Activated CD4-positive, CD25-positive, alpha-beta regulatory T cell (primary cell): ENCODE measurements at regions not wholly inside any gene's neighbourhood (a gene's known extent, or its start where the extent isn't known, plus 50 kb on each side); places are given as distances from the start of the nearest gene placed in this dataset.
"Not testable (repeated sequence)": the region's sequence is repeated elsewhere in the genome, so short reads cannot be mapped to it uniquely, and the experiment has no call there.

Experiments
- DNase-seq, 4 experiments: peaks; one replicate each; lab custom pipeline; 2025; lab: John Stamatoyannopoulos, UW

DNA sequence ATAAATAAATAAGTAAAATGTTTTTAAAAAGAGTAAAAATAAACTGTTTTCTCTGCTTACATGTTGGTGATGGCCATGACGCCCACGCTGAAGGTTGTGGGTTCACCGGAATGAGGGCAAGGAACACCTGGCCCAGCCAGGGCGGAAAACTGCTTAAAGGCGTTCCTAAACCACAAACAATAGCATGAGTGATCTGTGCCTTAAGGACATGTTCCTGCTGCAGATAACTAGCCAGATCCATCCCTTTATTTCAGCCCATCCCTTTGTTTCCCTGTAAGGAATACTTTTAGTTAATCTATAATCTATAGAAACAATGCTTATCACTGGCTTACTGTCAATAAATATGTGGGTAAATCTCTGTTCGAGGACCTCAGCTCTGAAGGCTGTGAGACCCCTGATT is 63.3 kb upstream of the CEP78 start:
- DNase-seq: not testable (repeated sequence)

DNA sequence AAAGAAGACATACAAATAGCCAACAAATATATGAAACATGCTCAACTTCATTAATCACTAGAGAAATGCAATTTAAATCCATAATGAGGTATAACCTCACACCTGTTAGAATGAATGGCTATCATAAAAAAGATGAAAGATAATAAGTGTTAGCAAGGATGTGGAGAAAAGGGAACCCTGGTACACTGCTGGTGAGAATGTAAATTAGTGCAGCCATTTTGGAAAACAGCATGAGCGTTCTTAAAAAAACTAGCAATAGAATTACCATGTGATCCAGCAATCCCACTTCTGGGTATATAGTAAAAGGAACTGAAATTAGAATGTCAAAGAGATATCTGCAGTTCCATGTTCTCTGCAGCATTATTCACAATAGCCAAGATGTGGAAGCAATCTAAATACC is 64.2 kb upstream of the CEP78 start:
- no peak for DNase-seq

DNA sequence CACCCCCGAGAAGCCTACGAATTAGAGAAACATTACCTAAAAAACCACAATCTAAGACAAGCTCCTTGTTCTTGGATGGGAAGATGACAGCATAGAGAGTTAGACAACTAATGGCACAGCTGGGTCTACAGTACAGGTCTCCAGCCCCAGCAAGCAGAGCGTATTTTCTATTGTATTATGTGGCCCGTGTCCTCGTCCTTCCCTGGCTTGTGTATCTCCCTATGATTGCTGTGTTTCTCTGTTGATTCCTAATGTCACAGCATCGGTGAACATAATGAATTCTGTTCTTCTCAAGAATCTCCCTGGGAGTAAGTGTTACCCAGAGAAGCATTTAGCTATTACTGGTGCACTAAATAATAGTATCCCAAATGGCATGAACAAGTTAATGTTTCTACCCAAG is 66.8 kb upstream of the CEP78 start:
- no peak for DNase-seq

DNA sequence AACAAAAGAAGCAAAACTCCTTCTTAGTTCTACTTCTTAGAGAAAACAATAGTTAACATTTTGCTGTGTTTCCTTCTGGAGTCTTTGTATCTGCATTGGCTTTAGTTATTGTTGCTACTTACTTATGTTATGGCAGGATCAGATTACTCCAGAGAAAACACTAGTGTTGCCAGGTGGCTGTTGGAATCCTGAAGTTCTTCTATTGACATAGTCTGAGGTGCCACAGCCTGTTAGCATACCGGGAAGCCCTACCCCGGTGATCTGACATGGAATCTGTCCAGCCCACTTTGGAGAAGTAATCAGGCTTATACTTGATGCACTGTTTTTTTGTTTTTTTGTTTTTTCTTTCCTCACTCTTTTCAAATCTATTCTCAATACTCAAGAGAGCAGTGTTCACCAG is 68.5 kb upstream of the CEP78 start:
- DNase-seq: no peak

DNA sequence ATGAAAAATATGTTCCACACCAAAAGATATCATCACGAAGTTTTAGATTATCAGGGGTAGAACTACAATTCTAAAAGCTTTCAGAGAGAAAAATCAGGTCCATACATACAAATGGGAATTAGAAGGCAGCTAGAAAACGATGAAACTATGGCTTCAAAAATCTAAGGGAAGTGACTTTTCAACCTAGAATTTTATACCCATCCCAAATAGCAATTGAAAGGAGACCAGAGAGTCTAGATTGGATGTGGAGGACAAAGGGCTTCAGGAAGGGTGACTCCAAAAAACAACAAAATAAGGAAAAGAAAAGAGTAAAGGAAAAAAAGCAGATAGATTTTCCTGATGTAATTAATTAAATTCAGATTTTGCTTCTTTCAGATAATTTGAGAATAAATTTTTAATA is 72.0 kb upstream of the CEP78 start:
- DNase-seq: no peak

DNA sequence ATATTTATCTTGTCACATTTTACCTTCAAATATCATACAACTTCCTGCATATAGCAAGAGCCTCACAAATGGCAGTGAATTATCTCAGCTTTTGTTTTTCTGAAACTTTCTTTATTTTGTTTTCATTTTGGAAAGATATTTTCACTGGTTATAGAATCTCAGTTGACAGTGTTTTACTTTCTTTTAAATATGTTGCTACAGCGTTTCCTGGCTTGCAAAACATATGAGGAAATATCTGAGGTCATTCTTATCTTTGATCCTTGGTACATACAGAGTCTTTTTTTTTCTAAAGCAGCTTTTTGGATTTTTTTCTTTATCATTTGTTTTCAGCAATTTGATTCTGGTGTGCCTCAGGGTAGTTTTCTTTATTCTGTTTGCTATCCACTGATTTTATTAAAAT is 77.6 kb upstream of the CEP78 start:
- DNase-seq: no peak

DNA sequence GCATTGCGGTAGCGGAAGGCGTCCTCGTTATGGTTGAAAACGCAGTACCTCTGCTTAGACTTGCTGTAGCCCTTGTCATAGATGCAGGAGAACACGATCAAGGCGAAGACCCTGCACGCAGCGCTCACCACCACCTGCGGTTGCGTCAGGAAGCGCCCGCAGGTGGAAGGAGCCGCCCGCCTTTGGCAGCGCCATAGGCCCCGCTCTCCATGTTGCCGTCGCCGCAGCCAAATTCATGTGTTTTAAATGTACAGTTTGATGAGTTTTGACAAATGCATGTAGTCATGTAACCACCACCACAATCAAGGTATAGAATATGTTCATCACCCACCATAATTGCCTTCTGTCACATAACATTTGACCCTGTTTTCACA is 84.9 kb upstream of the CEP78 start:
- DNase-seq: no peak

DNA sequence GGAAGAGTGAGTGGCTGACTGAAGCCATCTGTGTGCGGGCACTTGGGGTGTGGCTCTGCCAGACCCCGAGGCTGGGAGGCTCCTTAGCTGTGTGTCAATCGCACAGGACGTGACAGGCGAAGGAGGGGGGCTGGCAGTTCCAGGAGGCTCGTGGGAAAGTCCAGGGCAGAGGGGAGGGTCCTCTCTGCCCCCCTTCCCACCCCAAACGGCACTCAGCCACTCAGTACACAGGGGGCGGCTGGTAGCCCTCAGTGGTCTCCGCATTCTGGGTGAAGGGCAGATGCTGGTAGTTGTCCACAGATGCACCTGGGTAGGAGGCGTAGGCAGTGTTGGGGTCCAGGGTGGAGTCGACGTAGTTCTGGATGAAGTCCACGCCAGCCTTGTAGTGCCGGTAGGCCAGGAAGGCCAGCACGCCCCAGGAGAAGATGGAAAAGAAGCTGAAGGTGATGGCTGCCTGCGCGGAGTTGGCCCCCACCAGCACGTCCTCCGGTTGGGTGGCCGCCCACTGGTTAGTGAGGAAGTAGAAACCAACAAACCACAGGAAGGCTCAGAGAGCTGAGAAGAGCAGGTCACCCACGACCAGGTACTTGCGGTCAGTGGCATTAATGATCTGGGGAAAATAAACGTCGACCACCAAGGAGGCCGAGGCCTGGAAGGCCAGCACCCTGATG is 85.4 kb upstream of the CEP78 start:
- DNase-seq: no peak

DNA sequence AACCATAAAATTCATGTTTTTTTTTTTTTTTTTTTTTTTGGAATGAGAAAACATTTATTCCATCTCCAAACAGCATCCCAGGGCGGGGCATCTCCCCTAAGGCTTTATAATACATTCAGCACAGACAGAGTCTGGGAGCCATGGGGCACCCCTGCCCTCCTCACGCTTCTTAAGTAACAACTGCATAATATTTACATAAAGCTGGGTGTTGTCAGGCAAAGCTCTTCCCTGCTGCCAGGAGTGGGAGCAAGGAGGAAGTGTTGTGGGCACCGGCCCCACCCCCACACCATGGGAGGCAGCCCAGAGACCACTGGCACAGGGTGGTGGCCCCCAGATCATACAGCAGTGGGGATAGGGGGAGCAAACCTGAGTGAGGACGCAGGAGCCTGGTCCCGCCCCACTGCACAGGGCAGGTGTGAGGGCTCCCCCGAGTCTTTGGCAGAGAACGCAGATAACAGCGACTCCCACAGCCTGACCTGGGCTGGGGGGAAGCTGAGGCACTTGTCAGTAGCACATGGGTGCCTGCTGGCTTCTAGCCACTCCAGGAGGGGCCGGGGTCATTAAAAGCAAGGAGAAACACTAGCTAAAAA is 86.1 kb upstream of the CEP78 start:
- no peak for DNase-seq

DNA sequence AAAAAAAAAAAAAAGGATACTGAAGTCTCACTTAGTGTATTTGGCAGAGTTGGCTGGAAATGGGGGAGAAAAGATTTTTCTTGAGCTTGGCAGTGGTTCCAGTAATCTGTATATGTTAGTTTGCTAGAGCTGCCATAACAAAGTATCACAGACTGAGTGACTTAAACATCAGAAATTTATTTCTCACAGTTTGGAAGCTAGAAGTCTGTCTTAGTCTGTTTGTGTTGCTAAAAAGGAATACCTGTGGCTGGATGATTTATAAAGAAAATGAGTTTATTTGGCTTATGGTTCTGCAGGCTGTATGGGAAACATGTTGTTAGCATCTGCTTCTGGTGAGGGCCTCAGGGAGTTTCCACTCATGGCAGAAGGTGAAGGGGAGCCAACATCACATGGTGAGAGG is 89.6 kb upstream of the CEP78 start:
- no peak for DNase-seq

DNA sequence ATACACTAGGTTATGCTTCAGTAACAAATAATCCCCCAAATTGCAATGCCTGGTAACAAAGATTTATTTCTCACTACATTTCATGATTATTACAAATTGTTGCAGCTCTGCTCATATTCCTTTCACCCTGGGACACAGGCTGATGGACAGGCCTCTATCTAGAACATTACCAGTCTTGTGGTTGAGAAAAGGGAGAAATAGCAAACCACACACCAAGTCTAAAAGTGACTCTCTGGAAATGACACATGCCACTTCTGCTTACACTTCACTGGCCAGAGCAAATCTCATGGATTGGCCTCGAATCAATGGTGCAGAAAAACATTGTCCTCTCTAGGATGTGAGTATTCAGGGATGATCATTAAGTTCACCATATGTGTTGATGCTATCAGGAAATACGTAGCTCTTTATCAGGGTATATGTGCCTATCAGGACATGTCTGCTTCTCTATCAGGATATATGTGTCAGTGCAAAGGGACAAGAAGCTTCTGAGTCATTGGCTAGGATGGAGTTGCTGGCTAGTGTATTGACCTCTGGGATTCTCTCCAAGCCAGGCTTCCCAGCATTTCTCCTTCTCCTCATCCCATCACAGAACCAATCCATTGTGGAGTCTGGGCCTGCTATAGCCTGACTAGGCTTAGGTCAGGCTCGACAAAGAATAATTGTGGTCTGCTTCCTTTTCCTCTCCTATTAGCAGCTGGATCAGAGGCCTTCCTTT is 91.1 kb upstream of the CEP78 start:
- no peak for DNase-seq

DNA sequence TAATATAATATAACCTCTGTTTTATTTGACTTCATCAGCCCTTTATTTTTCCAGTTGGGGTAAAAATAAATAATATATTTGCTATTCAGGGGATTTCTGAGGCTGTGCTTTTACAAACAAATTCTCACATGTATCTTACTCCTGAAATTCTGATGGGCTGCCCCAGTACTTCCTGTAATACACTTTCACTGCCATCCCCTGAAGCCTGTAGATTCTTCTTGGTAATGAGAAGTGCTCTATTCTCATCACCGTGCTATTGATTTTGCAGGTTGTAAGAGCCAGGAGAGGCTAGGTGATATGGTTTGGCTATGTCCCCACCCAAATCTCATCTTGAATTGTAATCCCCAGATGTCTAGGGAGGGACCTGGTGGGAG is 91.9 kb upstream of the CEP78 start:
- DNase-seq: no peak

DNA sequence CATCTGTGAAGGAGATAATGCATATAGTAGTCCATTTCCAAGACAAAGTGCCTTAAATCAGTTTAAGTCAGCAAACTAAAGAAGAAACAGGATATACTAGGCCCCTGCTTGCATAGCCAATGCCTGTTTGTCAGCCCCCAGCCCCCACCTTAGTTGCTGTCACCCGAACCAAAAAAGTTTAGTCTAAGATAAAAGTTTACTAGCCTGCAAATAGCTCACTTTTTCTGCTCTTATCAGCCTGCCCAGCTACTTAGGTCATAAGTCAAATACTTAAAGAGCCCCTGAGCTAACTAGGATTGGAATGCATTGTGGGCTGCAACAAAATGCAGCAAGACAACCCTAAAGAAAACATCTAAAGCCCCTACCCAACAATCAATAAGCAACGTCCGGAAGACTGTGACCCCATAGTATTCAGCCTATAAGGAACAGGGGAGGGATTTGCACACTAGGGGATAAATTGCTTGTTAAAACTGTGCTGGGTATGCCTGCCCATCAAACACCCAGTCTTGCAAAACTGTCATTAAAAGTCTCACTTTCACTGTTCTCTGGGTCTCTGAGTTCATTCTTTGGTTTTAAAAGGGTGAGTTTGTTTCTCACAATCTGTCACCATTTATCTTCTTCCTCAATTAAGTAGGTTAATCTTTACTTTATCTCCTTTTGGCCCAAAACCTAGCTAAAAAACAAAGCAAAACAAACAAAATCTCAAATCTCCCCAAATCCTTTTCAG is 92.4 kb upstream of the CEP78 start:
- DNase-seq: no peak

DNA sequence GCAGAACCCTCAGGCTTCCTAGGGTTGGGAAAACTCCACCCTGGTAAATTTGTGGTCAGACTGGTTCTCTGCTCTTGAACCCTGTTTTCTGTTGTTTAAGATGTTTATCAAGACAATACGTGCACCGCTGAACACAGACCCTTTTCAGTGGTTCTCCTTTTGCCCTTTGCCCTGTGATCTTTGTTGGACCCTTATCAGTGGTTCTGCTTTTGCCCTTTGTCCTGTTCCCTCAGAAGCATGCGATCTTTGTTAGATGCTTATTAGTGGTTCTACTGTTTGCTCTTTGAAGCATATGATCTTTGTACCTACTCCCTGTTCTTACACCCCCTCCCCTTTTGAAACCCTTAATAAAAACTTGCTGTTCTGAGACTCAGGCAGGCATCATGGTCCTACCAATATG is 93.6 kb upstream of the CEP78 start:
- DNase-seq: not testable (repeated sequence)

DNA sequence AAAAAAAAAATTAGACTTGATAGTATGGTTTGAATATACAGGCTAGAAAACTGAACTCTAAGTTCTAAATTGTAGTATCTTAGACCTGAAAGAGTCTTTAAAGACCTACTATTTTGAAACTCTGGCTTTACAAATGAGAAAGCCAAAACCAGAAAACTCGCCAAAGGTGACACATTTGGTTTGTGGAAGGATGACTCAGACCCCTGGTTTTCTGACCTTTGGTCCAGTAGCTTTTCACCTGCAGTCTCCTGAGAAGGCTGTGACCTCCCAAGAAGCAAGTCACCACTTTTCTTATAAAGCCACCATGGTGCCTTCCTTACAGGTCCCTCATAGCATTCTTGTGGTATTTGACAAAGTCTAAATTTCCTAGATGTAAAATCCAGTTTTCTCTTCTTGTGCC is 102.1 kb upstream of the CEP78 start:
- no peak for DNase-seq

DNA sequence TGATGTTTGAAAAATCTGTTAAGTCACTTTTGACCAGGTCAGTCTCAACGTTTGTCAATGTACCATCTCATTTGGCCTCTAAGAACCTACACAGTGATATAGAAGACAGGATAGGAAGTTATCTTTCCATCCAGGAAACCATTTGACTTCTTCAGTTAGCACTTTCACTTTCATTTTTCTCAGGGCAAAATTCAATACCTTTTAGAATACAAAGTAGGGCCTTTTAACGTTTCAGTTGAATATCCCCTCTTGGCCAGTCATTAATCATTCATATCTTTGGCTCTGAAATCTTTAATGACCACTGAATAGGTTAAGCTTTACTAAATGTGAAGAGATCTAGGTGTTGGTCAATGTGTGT is 101.1 kb upstream of the GNAQ start:
- no peak for DNase-seq

DNA sequence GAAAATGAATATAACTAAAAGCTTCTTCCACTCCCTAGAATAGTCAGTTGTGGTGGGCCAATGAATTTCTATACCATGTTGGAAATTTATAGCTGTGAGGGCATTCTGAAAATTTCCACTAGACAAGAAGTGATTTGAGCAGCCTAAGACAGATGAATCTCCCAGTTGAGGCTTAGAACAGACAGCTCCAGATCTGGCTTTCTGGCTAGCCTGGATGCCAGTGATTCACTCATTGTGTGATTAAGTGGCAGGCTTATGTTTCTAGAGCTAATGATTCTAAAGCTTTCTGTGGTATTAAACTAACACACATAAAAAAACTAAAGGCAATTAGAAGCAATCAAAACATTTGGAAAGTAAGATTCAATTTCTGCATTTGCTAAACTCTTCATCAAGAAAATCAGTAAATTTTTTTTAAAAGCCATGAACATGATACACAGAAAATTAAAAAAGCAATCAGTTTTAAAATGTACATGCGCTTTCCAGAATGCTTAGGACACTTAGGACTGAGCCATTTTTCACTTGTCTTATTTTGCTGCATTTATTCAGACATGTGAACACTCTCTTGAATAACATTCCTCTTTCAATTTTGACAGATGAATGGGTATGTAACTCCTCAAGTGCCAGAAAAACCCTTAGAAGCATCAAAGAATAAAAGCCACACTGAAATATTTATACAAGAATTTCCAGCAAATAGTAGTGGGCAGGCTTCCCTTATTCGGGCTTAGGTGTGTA is 100.5 kb upstream of the GNAQ start:
- no peak for DNase-seq

DNA sequence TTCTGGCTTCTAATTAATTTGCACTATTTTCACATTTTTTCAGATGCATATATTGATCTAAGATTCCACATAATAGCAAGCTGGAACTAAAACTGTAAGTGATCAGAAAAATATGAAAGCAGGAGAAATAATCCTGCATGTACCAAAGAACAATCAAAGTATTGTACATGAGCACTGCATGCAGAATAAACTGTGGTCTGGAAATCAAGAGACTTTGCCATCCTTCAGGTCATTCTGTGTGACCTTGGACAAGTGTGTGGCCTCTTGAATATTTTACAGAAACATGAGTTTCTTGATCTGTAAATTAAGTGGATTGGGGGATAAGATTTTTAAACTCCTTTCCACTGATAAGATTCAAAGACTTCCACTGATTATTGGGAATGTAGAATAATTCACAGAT is 99.2 kb upstream of the GNAQ start:
- no peak for DNase-seq

DNA sequence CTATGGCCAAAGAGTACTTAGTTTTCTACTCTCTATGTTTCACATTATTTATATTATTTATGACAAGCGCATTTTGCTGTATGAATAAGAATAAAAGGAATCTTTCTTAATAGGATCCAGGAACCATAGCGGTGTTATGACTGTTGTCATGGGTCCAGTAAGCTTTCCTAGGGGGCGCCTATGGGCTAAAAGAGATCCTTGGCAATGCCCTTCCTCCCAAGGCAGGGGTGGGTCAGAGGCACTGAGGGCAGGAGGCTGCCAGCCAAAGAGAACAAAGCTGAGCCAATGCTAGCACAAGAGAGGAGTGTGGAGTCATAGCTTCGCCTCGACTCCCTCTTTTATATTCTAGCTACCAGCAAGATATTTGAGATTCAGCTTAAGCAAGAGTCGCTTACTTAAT is 98.4 kb upstream of the GNAQ start:
- no peak for DNase-seq

DNA sequence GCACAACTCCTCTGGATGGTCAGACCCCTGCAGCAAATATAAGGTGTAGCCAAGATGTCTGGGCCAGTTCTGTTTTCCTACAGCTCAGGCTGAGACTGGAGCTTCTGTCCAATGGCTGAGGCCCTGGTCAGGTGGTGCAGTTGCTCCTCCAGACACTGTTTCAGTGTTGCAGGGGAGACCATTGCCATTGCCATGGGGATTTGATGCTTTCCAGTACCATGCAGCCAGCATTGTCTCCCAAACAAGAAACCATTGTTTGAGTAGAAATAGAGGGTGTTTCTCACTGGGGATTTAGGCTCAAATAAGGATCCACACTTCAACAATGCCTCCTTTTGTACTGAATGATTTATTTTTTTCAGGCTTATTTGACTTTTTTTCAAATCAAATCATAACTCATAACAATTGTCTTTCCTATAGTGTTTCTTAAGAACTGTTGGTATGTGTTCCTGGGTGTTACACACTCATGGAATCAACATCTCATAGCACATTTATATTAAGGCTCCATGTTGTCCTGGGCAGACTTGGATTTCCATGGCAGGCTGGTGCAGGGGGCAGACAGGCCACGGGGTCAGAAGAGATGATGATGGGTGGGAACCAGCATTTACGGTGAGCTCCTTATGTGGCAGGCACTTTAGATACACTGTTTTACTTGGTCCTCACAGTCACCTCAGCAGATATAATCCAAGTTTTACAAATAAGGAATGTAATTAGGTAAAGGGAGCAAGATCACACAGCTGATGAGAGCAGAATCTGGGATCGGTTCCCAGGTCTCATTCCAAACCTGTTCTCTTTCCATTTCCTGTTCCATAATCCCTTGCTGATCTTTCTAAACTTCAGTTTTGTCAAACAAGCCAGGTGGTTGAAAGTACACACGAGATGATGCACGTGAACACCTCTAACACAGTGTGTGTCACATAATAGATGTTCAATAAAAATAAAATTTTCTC is 95.9 kb upstream of the GNAQ start:
- no peak for DNase-seq

DNA sequence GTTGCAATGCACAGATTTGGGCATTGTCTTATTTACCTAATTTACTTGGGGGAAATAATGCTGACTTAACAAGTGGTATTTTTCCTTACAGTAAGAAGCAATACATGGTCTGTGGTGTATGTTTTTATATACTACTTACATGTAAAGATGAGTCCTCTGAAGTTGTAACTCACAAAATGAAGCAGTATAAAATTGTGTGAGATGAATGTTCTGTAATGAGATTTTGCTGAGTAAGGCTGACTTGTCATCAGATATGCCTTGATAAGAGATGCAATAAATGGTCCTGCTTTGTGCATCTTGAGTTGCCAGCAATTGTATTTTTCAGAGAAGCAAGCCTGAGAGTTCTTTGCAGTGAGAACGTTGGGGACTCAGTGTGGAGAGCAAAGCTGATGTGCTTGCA is 92.2 kb upstream of the GNAQ start:
- no peak for DNase-seq
